ENCODE measurements at regions not wholly inside any gene's neighbourhood (a gene's known extent, or its start where the extent isn't known, plus 50 kb on each side); places are given as distances from the start of the nearest gene placed in this dataset.

GRCh38 chr13:88526853-88527215 is 855.7 kb downstream of the SLITRK5 start:
- TF ChIP-seq ZNF274 (IDR thresholded peaks at IDR 0.05; ENCODE audit: low read depth, low read length) = no peak
- TF ChIP-seq SUZ12 (IDR thresholded peaks at IDR 0.05; ENCODE audit: extremely low read depth, insufficient read depth, insufficient read length) = no peak
- TF ChIP-seq YY1 (IDR thresholded peaks at IDR 0.05; ENCODE audit: insufficient read depth, insufficient read length) = no peak
